Upper lobe of right lung (tissue), 1 donor: ENCODE measurements at regions not wholly inside any gene's neighbourhood (a gene's known extent, or its start where the extent isn't known, plus 50 kb on each side); places are given as distances from the start of the nearest gene placed in this dataset.

ENCODE experiments used
- ATAC-seq: fragments of 200-7000 bp; cut with Tn5 transposase; one replicate; pipeline ENCODE4 v1.9.1; 2020; ENCODE audit warnings: mild to moderate bottlenecking, moderate library complexity
- DNase-seq: peaks from one replicate; pipeline ENCODE4 v3.0.0-alpha.2; 2020
- H3K27ac ChIP-seq: fragments of 200-600 bp; one replicate; pipeline ENCODE4 v1.8.0; 2022
- H3K27me3 ChIP-seq: fragments of 200-600 bp; one replicate; pipeline ENCODE4 v1.8.0; 2022; ENCODE audit warnings: mild to moderate bottlenecking
- H3K36me3 ChIP-seq: fragments of 200-600 bp; one replicate; pipeline ENCODE4 v1.8.0; 2022
- H3K4me1 ChIP-seq: fragments of 200-600 bp; one replicate; pipeline ENCODE4 v1.8.0; 2022
- H3K4me3 ChIP-seq: fragments of 200-600 bp; one replicate; pipeline ENCODE4 v1.8.0; 2022; ENCODE audit warnings: mild to moderate bottlenecking
- H3K9me3 ChIP-seq: fragments of 200-600 bp; one replicate; pipeline ENCODE4 v1.8.0; 2022
- CTCF ChIP-seq: fragments of 200-600 bp; IDR thresholded peaks from one replicate; pipeline ENCODE4 v1.8.0; 2022; ENCODE audit warnings: antibody characterized with exemption
- intact Hi-C: fragments of 100-400 bp; cut with DNase I; formaldehyde crosslinking; loops from one replicate; pipeline ENCODE4 v1.11.0; 2022
- donor health status: DM: no; HTN: yes; CAD: no; lungs with severe emphysema.

- H3K27ac ChIP-seq, result no peak overlapping the region
- no peaks in the 10 kb centered on the region for H3K9me3 ChIP-seq
- peaks cover 5% of the 10 kb centered on the region for H3K4me1 ChIP-seq
- ATAC-seq (no peak), DNase-seq (peak; percentile 52)
- no peak for TF ChIP-seq CTCF
- no peak overlapping the region for H3K4me3 ChIP-seq
- intact Hi-C loops, result no loop called here
- H3K27me3 ChIP-seq, result peaks cover 60% of the 10 kb centered on the region
- no peaks in the 10 kb centered on the region for H3K36me3 ChIP-seq
These were observed 83.6 kb upstream of the NKD1 start for GRCh38 chr16:50464325-50465290.

GRCh38 chr16:50463581-50464324, 84.4 kb upstream of the NKD1 start:
- Histone ChIP-seq H3K4me3 (no peak overlapping the region), H3K27ac (no peak overlapping the region), H3K4me1 (peaks cover 5% of the 10 kb centered on the region), H3K36me3 (no peaks in the 10 kb centered on the region), H3K9me3 (no peaks in the 10 kb centered on the region), H3K27me3 (peaks cover 56% of the 10 kb centered on the region)
- DNase-seq (peak; percentile 30), ATAC-seq (no peak)
- TF ChIP-seq CTCF, result no peak
- intact Hi-C loops, result no loop called here

- H3K27me3 ChIP-seq, result peaks cover 48% of the 10 kb centered on the region
- H3K4me1 ChIP-seq, result no peaks in the 10 kb centered on the region
- no peak overlapping the region for H3K4me3 ChIP-seq
- H3K27ac ChIP-seq, result no peak overlapping the region
- ATAC-seq (no peak), DNase-seq (peak; percentile 29)
- H3K36me3 ChIP-seq, result no peaks in the 10 kb centered on the region
- no peaks in the 10 kb centered on the region for H3K9me3 ChIP-seq
- intact Hi-C loops, result no loop called here
- no peak for TF ChIP-seq CTCF
These were observed 85.2 kb upstream of the NKD1 start for GRCh38 chr16:50462793-50463507.

GRCh38 chr16:50461400-50461760, 86.8 kb upstream of the NKD1 start:
- Histone ChIP-seq H3K4me1 (no peaks in the 10 kb centered on the region), H3K4me3 (no peak overlapping the region), H3K9me3 (no peaks in the 10 kb centered on the region), H3K27me3 (peaks cover 46% of the 10 kb centered on the region), H3K36me3 (no peaks in the 10 kb centered on the region), H3K27ac (no peak overlapping the region)
- TF ChIP-seq CTCF, result no peak
- DNase-seq (no peak), ATAC-seq (no peak)
- intact Hi-C loops, result no loop called here

- Histone ChIP-seq H3K4me1 (no peaks in the 10 kb centered on the region), H3K9me3 (no peaks in the 10 kb centered on the region), H3K4me3 (no peak overlapping the region), H3K27me3 (peaks cover 46% of the 10 kb centered on the region), H3K27ac (no peak overlapping the region), H3K36me3 (no peaks in the 10 kb centered on the region)
- TF ChIP-seq CTCF, result no peak
- DNase-seq (peak; percentile 43), ATAC-seq (no peak)
- intact Hi-C loops, result no loop called here
These were observed 87.4 kb upstream of the NKD1 start for GRCh38 chr16:50460538-50461399.
